Activated CD8-positive, alpha-beta T cell treated with anti-CD3 and anti-CD28 coated beads for 36 hours (primary cell): ENCODE measurements at regions not wholly inside any gene's neighbourhood (a gene's known extent, or its start where the extent isn't known, plus 50 kb on each side); places are given as distances from the start of the nearest gene placed in this dataset.
"Not testable (repeated sequence)": the region's sequence is repeated elsewhere in the genome, so short reads cannot be mapped to it uniquely, and the experiment has no call there.

Source experiments
- ATAC-seq: fragments of 200-7000 bp; cut with Tn5 transposase; one replicate; pipeline ENCODE4 v1.10.0; 2021; ENCODE audit warnings: mild to moderate bottlenecking, moderate library complexity
- CTCF ChIA-PET: fragments of 350-600 bp; sonication (Branson Sonifier 250); formaldehyde crosslinking; loops from one replicate; lab custom pipeline; 2021; ENCODE audit warnings: antibody characterized with exemption; lab: Charles Lee
- POLR2A ChIA-PET: fragments of 350-600 bp; sonication (Branson Sonifier 250); formaldehyde crosslinking; loops from one replicate; lab custom pipeline; 2021; ENCODE audit warnings: antibody characterized with exemption; lab: Charles Lee
- DNase-seq: peaks from one replicate; pipeline ENCODE4 v3.0.0-alpha.2; 2020
- H3K27ac Mint-ChIP-seq: one replicate; pipeline ENCODE4 v1.8.0; 2021; ENCODE audit warnings: mild to moderate bottlenecking, mixed read lengths
- H3K27me3 Mint-ChIP-seq: one replicate; pipeline ENCODE4 v1.8.0; 2021; ENCODE audit warnings: mixed read lengths
- H3K36me3 Mint-ChIP-seq: one replicate; pipeline ENCODE4 v1.8.0; 2021; ENCODE audit warnings: low read depth, mixed read lengths
- H3K4me1 Mint-ChIP-seq: one replicate; pipeline ENCODE4 v1.8.0; 2021; ENCODE audit warnings: low read depth, mixed read lengths
- H3K4me3 Mint-ChIP-seq: one replicate; pipeline ENCODE4 v1.8.0; 2021; ENCODE audit warnings: mild to moderate bottlenecking, moderate library complexity, mixed read lengths
- H3K9me3 Mint-ChIP-seq: one replicate; pipeline ENCODE4 v1.8.0; 2021; ENCODE audit warnings: mixed read lengths
- CTCF ChIP-seq: fragments of 200-600 bp; IDR thresholded peaks from one replicate; pipeline ENCODE4 v1.8.0; 2022; ENCODE audit warnings: antibody characterized with exemption, mild to moderate bottlenecking
- intact Hi-C: fragments of 100-400 bp; cut with micrococcal nuclease; formaldehyde crosslinking; loops from one replicate; pipeline ENCODE4 v1.10.0; 2022

DNA sequence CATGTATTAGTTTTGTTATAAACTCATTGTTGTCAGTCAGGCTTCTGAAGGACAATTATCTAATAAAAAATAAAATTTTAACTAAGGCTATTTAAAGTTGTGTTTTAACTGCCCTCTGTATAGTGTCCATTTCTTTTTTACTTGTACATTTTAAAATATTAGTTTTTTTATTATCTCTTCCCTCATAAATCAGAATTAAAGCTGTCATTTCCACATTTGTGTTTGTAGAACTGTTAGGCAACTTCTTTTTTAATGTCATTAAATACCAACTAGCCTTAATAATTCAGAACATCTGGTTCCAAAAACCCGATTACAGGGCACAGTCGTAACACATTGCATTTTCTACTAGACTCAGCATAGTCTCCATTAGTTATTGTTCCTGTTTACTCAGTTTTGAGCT is 1749.0 kb upstream of the CELF4 start:
- ChIA-PET POLR2A (no interaction called here), CTCF (no interaction called here)
- no peaks in the 10 kb centered on the region for H3K4me1 Mint-ChIP-seq
- intact Hi-C loops = no loop called here
- no peaks in the 10 kb centered on the region for H3K36me3 Mint-ChIP-seq
- no peak overlapping the region for H3K4me3 Mint-ChIP-seq
- H3K9me3 Mint-ChIP-seq = peaks cover 4% of the 10 kb centered on the region
- no peak overlapping the region for H3K27ac Mint-ChIP-seq
- no peak for DNase-seq
- no peaks in the 10 kb centered on the region for H3K27me3 Mint-ChIP-seq
- TF ChIP-seq CTCF = no peak
- no peak for ATAC-seq

DNA sequence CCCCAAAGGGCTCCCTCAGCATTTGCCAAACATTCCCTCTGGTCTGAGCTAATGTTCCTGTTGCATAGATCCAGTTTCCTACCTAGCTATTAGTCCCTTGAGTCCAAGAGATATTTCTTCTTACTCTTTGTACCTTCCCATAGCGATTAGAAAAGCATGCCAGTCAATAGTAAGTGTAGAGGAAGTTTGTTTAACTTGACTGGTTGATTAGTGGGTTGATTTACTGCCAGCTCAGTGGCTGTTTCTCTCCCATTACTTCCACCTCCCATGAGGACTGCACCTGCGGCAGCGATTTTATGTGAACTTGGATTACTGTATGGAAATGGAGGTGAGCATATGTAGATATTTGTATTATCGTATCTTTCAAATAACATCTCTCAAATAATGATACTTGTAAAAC is 1748.4 kb upstream of the CELF4 start:
- intact Hi-C loops = no loop called here
- no peak for DNase-seq
- ChIA-PET POLR2A (no interaction called here), CTCF (no interaction called here)
- ATAC-seq = no peak
- Mint-ChIP-seq H3K4me1 (no peaks in the 10 kb centered on the region), H3K4me3 (no peak overlapping the region), H3K27ac (no peak overlapping the region), H3K27me3 (no peaks in the 10 kb centered on the region), H3K36me3 (no peaks in the 10 kb centered on the region), H3K9me3 (peaks cover 4% of the 10 kb centered on the region)
- TF ChIP-seq CTCF = no peak

DNA sequence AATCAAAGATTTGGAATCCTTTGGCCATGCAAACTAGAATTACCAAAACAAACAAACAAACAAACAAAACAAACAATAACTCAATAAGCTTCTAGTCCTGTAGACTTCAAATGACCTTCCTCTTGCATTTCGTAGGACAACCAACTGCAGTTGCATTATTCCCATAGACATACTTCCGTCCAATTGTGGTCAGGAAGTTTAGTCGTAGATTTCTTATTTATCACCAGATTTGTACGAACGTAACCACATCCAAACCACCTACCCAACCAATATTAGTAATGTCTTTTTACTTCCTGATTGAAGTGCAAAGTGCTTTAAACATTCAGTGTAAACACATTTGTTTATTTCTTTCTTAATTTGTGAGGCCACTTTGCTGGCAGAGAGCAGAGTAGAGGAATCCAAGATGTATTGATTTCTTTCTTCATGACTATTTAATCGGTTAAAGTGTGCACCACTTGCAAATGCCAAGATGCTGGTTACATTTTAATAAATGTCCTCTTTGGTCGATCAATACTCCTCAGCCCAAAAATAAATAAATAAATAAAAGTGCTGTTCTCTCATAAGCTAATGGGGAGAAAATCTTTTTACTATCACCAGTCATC is 1745.6 kb upstream of the CELF4 start:
- ChIA-PET POLR2A (no interaction called here), CTCF (no interaction called here)
- intact Hi-C loops = no loop called here
- Mint-ChIP-seq H3K27ac (no peak overlapping the region), H3K36me3 (no peaks in the 10 kb centered on the region), H3K27me3 (no peaks in the 10 kb centered on the region), H3K4me1 (no peaks in the 10 kb centered on the region), H3K9me3 (peaks cover 5% of the 10 kb centered on the region), H3K4me3 (no peak overlapping the region)
- no peak for TF ChIP-seq CTCF
- DNase-seq = no peak
- no peak for ATAC-seq

GRCh38 chr18:39308931-39309521 is 1743.4 kb upstream of the CELF4 start:
- H3K27me3 Mint-ChIP-seq, H3K9me3 Mint-ChIP-seq, DNase-seq, intact Hi-C loops, H3K36me3 Mint-ChIP-seq, ATAC-seq, CTCF ChIA-PET, POLR2A ChIA-PET, H3K4me3 Mint-ChIP-seq, H3K4me1 Mint-ChIP-seq, H3K27ac Mint-ChIP-seq: not testable (repeated sequence)

- Mint-ChIP-seq H3K36me3 (no peaks in the 10 kb centered on the region), H3K4me1 (no peaks in the 10 kb centered on the region), H3K27me3 (no peaks in the 10 kb centered on the region), H3K27ac (no peak overlapping the region), H3K9me3 (peaks cover 2% of the 10 kb centered on the region), H3K4me3 (no peak overlapping the region)
- ChIA-PET CTCF (no interaction called here), POLR2A (no interaction called here)
- DNase-seq = no peak
- intact Hi-C loops = no loop called here
- ATAC-seq = no peak
- TF ChIP-seq CTCF = no peak
These were observed 1740.2 kb upstream of the CELF4 start for GRCh38 chr18:39305766-39306165.
